ENCODE measurements at regions not wholly inside any gene's neighbourhood (a gene's known extent, or its start where the extent isn't known, plus 50 kb on each side); places are given as distances from the start of the nearest gene placed in this dataset.

- TF ChIP-seq CTCF (IDR thresholded peaks at IDR 0.05; ENCODE audit: low read depth, low read length), result no peak
- no peak for TF ChIP-seq POLR2A (IDR thresholded peaks at IDR 0.05; ENCODE audit: extremely low read depth, insufficient read length)
- no peak for TF ChIP-seq MAX (IDR thresholded peaks at IDR 0.05; ENCODE audit: low read depth, low read length)
- no peak for TF ChIP-seq MYC (IDR thresholded peaks at IDR 0.05; ENCODE audit: low read depth, low read length)
These were observed 415.0 kb downstream of the ZNF674 start for GRCh38 chrX:46130247-46130646.

Data from NB4 (cell line).